IMR-90 (cell line): ENCODE measurements at regions not wholly inside any gene's neighbourhood (a gene's known extent, or its start where the extent isn't known, plus 50 kb on each side); places are given as distances from the start of the nearest gene placed in this dataset.

Source experiments
- ATAC-seq: fragments of 200-7000 bp; cut with Tn5 transposase; 2 replicates; pipeline ENCODE4 v1.9.1; 2020; ENCODE audit warnings: low read depth, mild to moderate bottlenecking, moderate library complexity
- BruUV-seq: library from RNA; stranded (reverse); fragments of 400-500 nt; replicated peaks from 2 replicates; lab custom pipeline; 2021; lab: Mats Ljungman, UMichigan
- CTCF ChIA-PET: fragments of 300-600 bp; formaldehyde crosslinking; extraction: SDS; loops from one replicate; lab custom pipeline; 2021; ENCODE audit warnings: antibody characterized with exemption; lab: Yijun Ruan, JAX
- POLR2A ChIA-PET: fragments of 300-600 bp; sonication (Branson Sonifier 250); formaldehyde crosslinking; loops from one replicate; lab custom pipeline; 2022; ENCODE audit warnings: antibody characterized with exemption; ENCODE audit not compliant: unreplicated experiment; lab: Charles Lee
- DNase-seq: peaks from one replicate; pipeline ENCODE4 v3.0.0; 2013
- H2AFZ ChIP-seq: replicated peaks from 2 replicates; pipeline ENCODE3; 2013; ENCODE audit warnings: low read length, mild to moderate bottlenecking; ENCODE audit not compliant: poor library complexity
- H2AK5ac ChIP-seq: 2 replicates; pipeline ENCODE4 v1.6.1; 2013; ENCODE audit warnings: low read depth, low read length, inconsistent platforms
- H2AK9ac ChIP-seq: replicated peaks from 2 replicates; pipeline ENCODE3; 2013; ENCODE audit warnings: mild to moderate bottlenecking, low read depth, low read length, moderate library complexity; ENCODE audit not compliant: poor library complexity
- H2BK120ac ChIP-seq: 2 replicates; pipeline ENCODE4 v1.6.1; 2013; ENCODE audit warnings: low read depth, low read length, inconsistent platforms
- H2BK15ac ChIP-seq: 3 replicates; pipeline ENCODE4 v1.6.1; 2013; ENCODE audit warnings: low read depth, low read length, inconsistent platforms
- H2BK20ac ChIP-seq: 2 replicates; pipeline ENCODE4 v1.6.1; 2013; ENCODE audit warnings: low read depth, mild to moderate bottlenecking, inconsistent platforms, low read length, moderate library complexity
- H2BK5ac ChIP-seq: 2 replicates; pipeline ENCODE4 v1.6.1; 2013; ENCODE audit warnings: mild to moderate bottlenecking, low read depth, low read length, inconsistent platforms; ENCODE audit not compliant: poor library complexity, severe bottlenecking
- H3K14ac ChIP-seq: replicated peaks from 2 replicates; pipeline ENCODE4 v1.6.1; 2013; ENCODE audit warnings: low read depth, low read length, inconsistent platforms
- H3K18ac ChIP-seq: 2 replicates; pipeline ENCODE4 v1.6.1; 2013; ENCODE audit warnings: low read depth, low read length, control low read depth
- H3K23ac ChIP-seq: 2 replicates; pipeline ENCODE4 v1.6.1; 2013; ENCODE audit warnings: low read depth, low read length, inconsistent platforms
- H3K27ac ChIP-seq: 2 replicates; pipeline ENCODE4 v1.5.1; 2013; ENCODE audit warnings: mild to moderate bottlenecking, control low read depth, low read length; ENCODE audit not compliant: insufficient read depth
- H3K27me3 ChIP-seq: 2 replicates; pipeline ENCODE4 v1.6.1; 2013; ENCODE audit warnings: low read length; ENCODE audit not compliant: control insufficient read depth, insufficient read depth
- H3K36me3 ChIP-seq: 2 replicates; pipeline ENCODE4 v1.6.1; 2013; ENCODE audit warnings: low read length, mixed read lengths; ENCODE audit not compliant: control insufficient read depth, insufficient read depth
- H3K4ac ChIP-seq: 2 replicates; pipeline ENCODE4 v1.6.1; 2013; ENCODE audit warnings: low read depth, low read length, inconsistent platforms
- H3K4me1 ChIP-seq: 2 replicates; pipeline ENCODE4 v1.6.1; 2013; ENCODE audit warnings: low read length, mixed read lengths; ENCODE audit not compliant: control insufficient read depth, insufficient read depth
- H3K4me2 ChIP-seq: 2 replicates; pipeline ENCODE4 v1.6.1; 2013; ENCODE audit warnings: low read depth, mild to moderate bottlenecking, control low read depth, low read length, moderate library complexity
- H3K4me3 ChIP-seq: 2 replicates; pipeline ENCODE4 v1.5.1; 2013; ENCODE audit warnings: low read depth, mild to moderate bottlenecking, control low read depth, low read length, moderate library complexity; ENCODE audit not compliant: insufficient read depth
- H3K56ac ChIP-seq: 2 replicates; pipeline ENCODE4 v1.6.1; 2013; ENCODE audit warnings: low read length, inconsistent platforms; ENCODE audit not compliant: insufficient read depth; ENCODE audit errors: extremely low read depth
- H3K79me1 ChIP-seq, 2 experiments: 2 replicates each; pipeline ENCODE4 v1.6.1; 2013; ENCODE audit warnings: low read length in 2 of 2, inconsistent platforms in 1 of 2, low read depth in 1 of 2
- H3K9ac ChIP-seq: 2 replicates; pipeline ENCODE4 v1.6.1; 2013; ENCODE audit warnings: low read depth, low read length, control low read depth
- H3K9me1 ChIP-seq: 2 replicates; pipeline ENCODE4 v1.6.1; 2013; ENCODE audit warnings: low read length, inconsistent platforms; ENCODE audit not compliant: insufficient read depth
- H3K9me3 ChIP-seq: 2 replicates; pipeline ENCODE4 v1.6.1; 2013; ENCODE audit warnings: low read length; ENCODE audit not compliant: control insufficient read depth, insufficient read depth
- H4K20me1 ChIP-seq: 2 replicates; pipeline ENCODE4 v1.6.1; 2013; ENCODE audit warnings: low read length, inconsistent platforms; ENCODE audit not compliant: insufficient read depth
- H4K5ac ChIP-seq: 2 replicates; pipeline ENCODE4 v1.6.1; 2013; ENCODE audit warnings: mild to moderate bottlenecking, low read depth, low read length, control low read depth
- H4K8ac ChIP-seq, 2 experiments: 2 replicates each; pipeline ENCODE4 v1.6.1; 2013; ENCODE audit warnings: low read depth in 2 of 2, low read length in 2 of 2, control low read depth in 1 of 2, inconsistent platforms in 1 of 2
- H4K91ac ChIP-seq: 2 replicates; pipeline ENCODE4 v1.6.1; 2013; ENCODE audit warnings: low read depth, low read length, inconsistent platforms; ENCODE audit not compliant: insufficient read depth
- CHD1 ChIP-seq: IDR thresholded peaks from 2 replicates; pipeline ENCODE4 v1.6.1; 2012; ENCODE audit warnings: low read depth, low read length, improper control_type of control experiment
- WGBS, 2 experiments: methylation state at CpG; one replicate each; pipeline versions ENCODE4 v1.1.5 to v1.1.7; 2013; ENCODE audit warnings: missing lambda C conversion rate in 2 of 2; ENCODE audit not compliant: insufficient read length in 1 of 2; ENCODE audit errors: extremely low coverage in 2 of 2; 5-methylcytosine and 5-hydroxymethylcytosine counted together
- dilution Hi-C: fragments of 300-500 bp; cut with HindIII; formaldehyde crosslinking; loops from one replicate; pipeline ENCODE4 v1.14.3; 2018; ENCODE audit warnings: low sequenced_read_pairs; ENCODE audit not compliant: unreplicated experiment
- in situ Hi-C: fragments of 300-500 bp; cut with MboI; formaldehyde crosslinking; loops from 3 replicates; pipeline ENCODE4 v1.14.3; 2019; ENCODE audit warnings: low sequenced_read_pairs, inconsistent platforms, mixed read lengths
- intact Hi-C: fragments of 100-400 bp; cut with micrococcal nuclease; formaldehyde crosslinking; loops from 2 replicates; pipeline ENCODE4 v1.10.0; 2022

- no peak overlapping the region for H3K23ac ChIP-seq
- no peaks in the 10 kb centered on the region for H3K36me3 ChIP-seq
- no peak overlapping the region for H2BK120ac ChIP-seq
- BruUV-seq, result no TSS peak
- H3K9me1 ChIP-seq, result no peaks in the 10 kb centered on the region
- ChIA-PET POLR2A (no interaction called here), CTCF (interaction anchor here (0.7 kb wide), 1 partner anchor 25 kb away, joined by 8 read pairs; no protein-coding TSS in a partner anchor)
- H3K4ac ChIP-seq, result no peak overlapping the region
- no peak for DNase-seq
- H3K4me2 ChIP-seq, result no peak overlapping the region
- no peak overlapping the region for H4K8ac ChIP-seq
- H2AK5ac ChIP-seq, result no peak overlapping the region
- no peak overlapping the region for H2BK20ac ChIP-seq
- H3K56ac ChIP-seq, result no peak overlapping the region
- no peaks in the 10 kb centered on the region for H3K4me1 ChIP-seq
- ATAC-seq, result no peak
- H4K91ac ChIP-seq, result no peak overlapping the region
- H2AK9ac ChIP-seq, result no peak overlapping the region
- H3K27ac ChIP-seq, result no peak overlapping the region
- no peak overlapping the region for H3K18ac ChIP-seq
- no peak overlapping the region for H4K5ac ChIP-seq
- no peak overlapping the region for H2AFZ ChIP-seq
- H4K20me1 ChIP-seq, result no peaks in the 10 kb centered on the region
- no peak overlapping the region for H3K9ac ChIP-seq
- no peak for TF ChIP-seq CHD1
- H3K9me3 ChIP-seq, result peaks cover 5% of the 10 kb centered on the region; the same call in 1 of the 2 replicates
- WGBS, 2 experiments, result 0% methylated on average over 1 of the region's 8 CpGs; no CpG with 5 or more reads in 1 of the 2 experiments
- in situ Hi-C loops (no loop called here), dilution Hi-C loops (no loop called here), intact Hi-C loops (no loop called here)
- no peak overlapping the region for H3K14ac ChIP-seq
- H3K4me3 ChIP-seq, result no peak overlapping the region
- no peak overlapping the region for H2BK5ac ChIP-seq
- H3K79me1 ChIP-seq, result no peaks in the 10 kb centered on the region
- no peaks in the 10 kb centered on the region for H3K27me3 ChIP-seq
- H2BK15ac ChIP-seq, result no peak overlapping the region
Measured at GRCh38 chr2:34979148-34979547, 1376.4 kb upstream of the CRIM1 start.
